NCI-H2196 treated with DMSO at 0.1 percent for 48 hours (cell line): ENCODE measurements at regions not wholly inside any gene's neighbourhood (a gene's known extent, or its start where the extent isn't known, plus 50 kb on each side); places are given as distances from the start of the nearest gene placed in this dataset.
"Not testable (repeated sequence)": the region's sequence is repeated elsewhere in the genome, so short reads cannot be mapped to it uniquely, and the experiment has no call there.

ENCODE experiments used
- DNase-seq: peaks from one replicate; lab custom pipeline; 2025; ENCODE audit not compliant: unreplicated experiment; lab: John Stamatoyannopoulos, UW

- DNase-seq = no peak
Observed at GRCh38 chr5:136924490-136924889, 559.1 kb upstream of the TRPC7 start.

- no peak for DNase-seq
Observed at GRCh38 chr5:136910625-136911024, 545.3 kb upstream of the TRPC7 start.

- no peak for DNase-seq
Observed at GRCh38 chr5:136909906-136910305, 544.6 kb upstream of the TRPC7 start.

- no peak for DNase-seq
Observed at GRCh38 chr5:136907371-136907770, 542.0 kb upstream of the TRPC7 start.

GRCh38 chr5:136906545-136906944 is 541.2 kb upstream of the TRPC7 start:
- DNase-seq = no peak

GRCh38 chr5:136905571-136905970 is 540.2 kb upstream of the TRPC7 start:
- no peak for DNase-seq

GRCh38 chr5:136894070-136894469 is 528.7 kb upstream of the TRPC7 start:
- no peak for DNase-seq

GRCh38 chr5:136892000-136892399 is 526.7 kb upstream of the TRPC7 start:
- no peak for DNase-seq

GRCh38 chr5:136891175-136891972 is 526.0 kb upstream of the TRPC7 start:
- no peak for DNase-seq

- DNase-seq = no peak
Observed at GRCh38 chr5:136890431-136891148, 525.2 kb upstream of the TRPC7 start.

- no peak for DNase-seq
Observed at GRCh38 chr5:136886608-136887007, 521.3 kb upstream of the TRPC7 start.

- DNase-seq = no peak
Observed at GRCh38 chr5:136864960-136865359, 499.6 kb upstream of the TRPC7 start.

- no peak for DNase-seq
Observed at GRCh38 chr5:136856648-136857047, 491.3 kb upstream of the TRPC7 start.

GRCh38 chr5:136853971-136854370 is 488.6 kb upstream of the TRPC7 start:
- DNase-seq = no peak

- DNase-seq = no peak
Observed at GRCh38 chr5:136840601-136841000, 475.3 kb upstream of the TRPC7 start.

GRCh38 chr5:136836093-136836492 is 470.7 kb upstream of the TRPC7 start:
- DNase-seq = no peak

GRCh38 chr5:136820848-136821247 is 455.5 kb upstream of the TRPC7 start:
- DNase-seq = no peak

- no peak for DNase-seq
Observed at GRCh38 chr5:136819526-136820302, 454.4 kb upstream of the TRPC7 start.

GRCh38 chr5:136816327-136816726 is 451.0 kb upstream of the TRPC7 start:
- DNase-seq = no peak

GRCh38 chr5:136814619-136815378 is 449.5 kb upstream of the TRPC7 start:
- no peak for DNase-seq

- DNase-seq = not testable (repeated sequence)
Observed at GRCh38 chr5:136812270-136812669, 446.9 kb upstream of the TRPC7 start.
